ENCODE measurements at regions not wholly inside any gene's neighbourhood (a gene's known extent, or its start where the extent isn't known, plus 50 kb on each side); places are given as distances from the start of the nearest gene placed in this dataset.
"Not testable (repeated sequence)": the region's sequence is repeated elsewhere in the genome, so short reads cannot be mapped to it uniquely, and the experiment has no call there.

- no peak for DNase-seq (ENCODE audit: low spot score)
These were observed 80.8 kb upstream of the METRNL start for GRCh38 chr17:82998637-82999036.

- DNase-seq (ENCODE audit: low spot score) = no peak
These were observed 78.7 kb upstream of the METRNL start for GRCh38 chr17:83000738-83001137.

- peak; percentile 30 for DNase-seq (ENCODE audit: low spot score)
These were observed 77.1 kb upstream of the METRNL start for GRCh38 chr17:83002118-83002805.

GRCh38 chr17:83004791-83005380 is 74.5 kb upstream of the METRNL start:
- peak; percentile 27 for DNase-seq (ENCODE audit: low spot score)

GRCh38 chr17:83005639-83006038 is 73.8 kb upstream of the METRNL start:
- peak; percentile 40 for DNase-seq (ENCODE audit: low spot score)

GRCh38 chr17:83006515-83007455 is 72.6 kb upstream of the METRNL start:
- DNase-seq (ENCODE audit: low spot score) = peak; percentile 39

GRCh38 chr17:83007504-83008185 is 71.8 kb upstream of the METRNL start:
- peak; percentile 40 for DNase-seq (ENCODE audit: low spot score)

GRCh38 chr17:83008186-83008510 is 71.3 kb upstream of the METRNL start:
- DNase-seq (ENCODE audit: low spot score) = peak; percentile 28

- peak; percentile 38 for DNase-seq (ENCODE audit: low spot score)
These were observed 70.9 kb upstream of the METRNL start for GRCh38 chr17:83008526-83008925.

GRCh38 chr17:83009414-83010205 is 69.8 kb upstream of the METRNL start:
- DNase-seq (ENCODE audit: low spot score) = peak; percentile 40

GRCh38 chr17:83010206-83011200 is 68.9 kb upstream of the METRNL start:
- DNase-seq (ENCODE audit: low spot score) = peak; percentile 41

- not testable (repeated sequence) for DNase-seq (ENCODE audit: low spot score)
These were observed 67.7 kb upstream of the METRNL start for GRCh38 chr17:83011676-83012075.

- DNase-seq (ENCODE audit: low spot score) = peak; percentile 41
These were observed 67.1 kb upstream of the METRNL start for GRCh38 chr17:83012200-83012785.

- DNase-seq (ENCODE audit: low spot score) = peak; percentile 43
These were observed 66.3 kb upstream of the METRNL start for GRCh38 chr17:83012868-83013778.

GRCh38 chr17:83013779-83014117 is 65.7 kb upstream of the METRNL start:
- DNase-seq (ENCODE audit: low spot score) = peak; percentile 49

GRCh38 chr17:83014297-83014696 is 65.1 kb upstream of the METRNL start:
- DNase-seq (ENCODE audit: low spot score) = peak; percentile 16

GRCh38 chr17:83014940-83015910 is 64.2 kb upstream of the METRNL start:
- DNase-seq (ENCODE audit: low spot score) = peak; percentile 36

All from D341Med (cell line).